Liver (tissue), 3 donors: ENCODE measurements at regions not wholly inside any gene's neighbourhood (a gene's known extent, or its start where the extent isn't known, plus 50 kb on each side); places are given as distances from the start of the nearest gene placed in this dataset.

Experiments
- FOXA1 ChIP-seq: IDR thresholded peaks from 2 replicates; pipeline ENCODE4 v1.6.1; 2016; ENCODE audit warnings: antibody characterized with exemption
- RXRA ChIP-seq, 2 donors: IDR thresholded peaks; 2 replicates each; pipeline ENCODE4 v1.6.1; 2017 to 2018; ENCODE audit warnings: antibody characterized with exemption in 2 of 2, mild to moderate bottlenecking in 1 of 2
- TAF1 ChIP-seq: conservative IDR thresholded peaks from 2 replicates; pipeline ENCODE4 v1.6.1; 2016; ENCODE audit warnings: antibody characterized with exemption, mild to moderate bottlenecking
- TF ChIP-seq, protein P1 (sequence below): IDR thresholded peaks from 2 replicates; pipeline ENCODE4 v1.6.1; 2016; ENCODE audit warnings: antibody characterized with exemption
- TF ChIP-seq, protein P2 (sequence below): fragments of 150-350 bp; IDR thresholded peaks from 2 replicates; pipeline ENCODE4 v1.5.1; 2017; ENCODE audit warnings: improper control_type of control experiment, low read depth, low read length; ENCODE audit not compliant: missing input control
- TF ChIP-seq, protein P3 (sequence below): IDR thresholded peaks from 2 replicates; pipeline ENCODE4 v1.6.1; 2016; ENCODE audit warnings: antibody characterized with exemption, mild to moderate bottlenecking
- donor health status: healthy.
- donor health status: healthy.

GRCh38 chr1:175829845-175830244 lies 86.5 kb upstream of the TNR start:
- TF ChIP-seq, protein P1, sequence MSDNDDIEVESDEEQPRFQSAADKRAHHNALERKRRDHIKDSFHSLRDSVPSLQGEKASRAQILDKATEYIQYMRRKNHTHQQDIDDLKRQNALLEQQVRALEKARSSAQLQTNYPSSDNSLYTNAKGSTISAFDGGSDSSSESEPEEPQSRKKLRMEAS, result no peak
- TF ChIP-seq, protein P2, sequence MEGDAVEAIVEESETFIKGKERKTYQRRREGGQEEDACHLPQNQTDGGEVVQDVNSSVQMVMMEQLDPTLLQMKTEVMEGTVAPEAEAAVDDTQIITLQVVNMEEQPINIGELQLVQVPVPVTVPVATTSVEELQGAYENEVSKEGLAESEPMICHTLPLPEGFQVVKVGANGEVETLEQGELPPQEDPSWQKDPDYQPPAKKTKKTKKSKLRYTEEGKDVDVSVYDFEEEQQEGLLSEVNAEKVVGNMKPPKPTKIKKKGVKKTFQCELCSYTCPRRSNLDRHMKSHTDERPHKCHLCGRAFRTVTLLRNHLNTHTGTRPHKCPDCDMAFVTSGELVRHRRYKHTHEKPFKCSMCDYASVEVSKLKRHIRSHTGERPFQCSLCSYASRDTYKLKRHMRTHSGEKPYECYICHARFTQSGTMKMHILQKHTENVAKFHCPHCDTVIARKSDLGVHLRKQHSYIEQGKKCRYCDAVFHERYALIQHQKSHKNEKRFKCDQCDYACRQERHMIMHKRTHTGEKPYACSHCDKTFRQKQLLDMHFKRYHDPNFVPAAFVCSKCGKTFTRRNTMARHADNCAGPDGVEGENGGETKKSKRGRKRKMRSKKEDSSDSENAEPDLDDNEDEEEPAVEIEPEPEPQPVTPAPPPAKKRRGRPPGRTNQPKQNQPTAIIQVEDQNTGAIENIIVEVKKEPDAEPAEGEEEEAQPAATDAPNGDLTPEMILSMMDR, result no peak
- no peak for TF ChIP-seq TAF1
- TF ChIP-seq, protein P3, sequence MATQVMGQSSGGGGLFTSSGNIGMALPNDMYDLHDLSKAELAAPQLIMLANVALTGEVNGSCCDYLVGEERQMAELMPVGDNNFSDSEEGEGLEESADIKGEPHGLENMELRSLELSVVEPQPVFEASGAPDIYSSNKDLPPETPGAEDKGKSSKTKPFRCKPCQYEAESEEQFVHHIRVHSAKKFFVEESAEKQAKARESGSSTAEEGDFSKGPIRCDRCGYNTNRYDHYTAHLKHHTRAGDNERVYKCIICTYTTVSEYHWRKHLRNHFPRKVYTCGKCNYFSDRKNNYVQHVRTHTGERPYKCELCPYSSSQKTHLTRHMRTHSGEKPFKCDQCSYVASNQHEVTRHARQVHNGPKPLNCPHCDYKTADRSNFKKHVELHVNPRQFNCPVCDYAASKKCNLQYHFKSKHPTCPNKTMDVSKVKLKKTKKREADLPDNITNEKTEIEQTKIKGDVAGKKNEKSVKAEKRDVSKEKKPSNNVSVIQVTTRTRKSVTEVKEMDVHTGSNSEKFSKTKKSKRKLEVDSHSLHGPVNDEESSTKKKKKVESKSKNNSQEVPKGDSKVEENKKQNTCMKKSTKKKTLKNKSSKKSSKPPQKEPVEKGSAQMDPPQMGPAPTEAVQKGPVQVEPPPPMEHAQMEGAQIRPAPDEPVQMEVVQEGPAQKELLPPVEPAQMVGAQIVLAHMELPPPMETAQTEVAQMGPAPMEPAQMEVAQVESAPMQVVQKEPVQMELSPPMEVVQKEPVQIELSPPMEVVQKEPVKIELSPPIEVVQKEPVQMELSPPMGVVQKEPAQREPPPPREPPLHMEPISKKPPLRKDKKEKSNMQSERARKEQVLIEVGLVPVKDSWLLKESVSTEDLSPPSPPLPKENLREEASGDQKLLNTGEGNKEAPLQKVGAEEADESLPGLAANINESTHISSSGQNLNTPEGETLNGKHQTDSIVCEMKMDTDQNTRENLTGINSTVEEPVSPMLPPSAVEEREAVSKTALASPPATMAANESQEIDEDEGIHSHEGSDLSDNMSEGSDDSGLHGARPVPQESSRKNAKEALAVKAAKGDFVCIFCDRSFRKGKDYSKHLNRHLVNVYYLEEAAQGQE, result no peak
- TF ChIP-seq FOXA1, result no peak
- TF ChIP-seq RXRA (IDR thresholded peaks at IDR 0.05), result no peak
